ENCODE measurements at regions not wholly inside any gene's neighbourhood (a gene's known extent, or its start where the extent isn't known, plus 50 kb on each side); places are given as distances from the start of the nearest gene placed in this dataset.

- Histone ChIP-seq H3K4me3 (no peak overlapping the region), H3K9me3 (no peaks in the 10 kb centered on the region), H3K27ac (no peak overlapping the region), H3K36me3 (no peaks in the 10 kb centered on the region), H3K4me1 (no peaks in the 10 kb centered on the region), H3K27me3 (no peaks in the 10 kb centered on the region)
- intact Hi-C loops (cut with DNase I; ENCODE audit: low total_unique reads), result no loop called here
- in situ Hi-C loops (cut with MboI; ENCODE audit: low pct_ligation_motif_present in 1 of 4, low pct_unique_long_range_greater_than_20kb in 1 of 4, low sequenced_read_pairs in 3 of 4), result no loop called here
- DNase-seq, result no peak
- TF ChIP-seq CTCF (IDR thresholded peaks at IDR 0.05) (no peak), POLR2A (IDR thresholded peaks at IDR 0.05) (no peak), EP300 (IDR thresholded peaks at IDR 0.05; ENCODE audit: low read depth) (no peak), POLR2AphosphoS5 (IDR thresholded peaks at IDR 0.05) (no peak)
- WGBS, 2 donors (ENCODE audit: low coverage in 1 of 2), result 82 to 83% methylated on average over 1 of the region's 1 CpG
Measured at GRCh38 chr6:135121434-135121833, 59.7 kb upstream of the MYB start.

- H3K27ac ChIP-seq, result no peak overlapping the region
- DNase-seq, result no peak
- in situ Hi-C loops (cut with MboI; ENCODE audit: low pct_ligation_motif_present in 1 of 4, low pct_unique_long_range_greater_than_20kb in 1 of 4, low sequenced_read_pairs in 3 of 4) (no loop called here), intact Hi-C loops (cut with DNase I; ENCODE audit: low total_unique reads) (no loop called here)
- 91 to 100% methylated on average over 5 of the region's 5 CpGs for WGBS, 2 donors (ENCODE audit: low coverage in 1 of 2)
- H3K36me3 ChIP-seq, result no peaks in the 10 kb centered on the region
- TF ChIP-seq CTCF (IDR thresholded peaks at IDR 0.05) (no peak), EP300 (IDR thresholded peaks at IDR 0.05; ENCODE audit: low read depth) (no peak), POLR2A (IDR thresholded peaks at IDR 0.05) (no peak), POLR2AphosphoS5 (IDR thresholded peaks at IDR 0.05) (no peak)
- H3K4me3 ChIP-seq, result no peak overlapping the region
- no peaks in the 10 kb centered on the region for H3K27me3 ChIP-seq
- H3K9me3 ChIP-seq, result no peaks in the 10 kb centered on the region
- H3K4me1 ChIP-seq, result no peaks in the 10 kb centered on the region
Measured at GRCh38 chr6:135118134-135118730, 62.9 kb upstream of the MYB start.

- Histone ChIP-seq H3K9me3 (no peaks in the 10 kb centered on the region), H3K27ac (no peak overlapping the region), H3K36me3 (no peaks in the 10 kb centered on the region), H3K4me3 (no peak overlapping the region), H3K27me3 (no peaks in the 10 kb centered on the region), H3K4me1 (no peaks in the 10 kb centered on the region)
- no peak for TF ChIP-seq POLR2A (IDR thresholded peaks at IDR 0.05)
- no peak for TF ChIP-seq POLR2AphosphoS5 (IDR thresholded peaks at IDR 0.05)
- TF ChIP-seq EP300 (IDR thresholded peaks at IDR 0.05; ENCODE audit: low read depth), result no peak
- TF ChIP-seq CTCF (IDR thresholded peaks at IDR 0.05), result no peak
- in situ Hi-C loops (cut with MboI; ENCODE audit: low pct_ligation_motif_present in 1 of 4, low pct_unique_long_range_greater_than_20kb in 1 of 4, low sequenced_read_pairs in 3 of 4), result no loop called here
- WGBS, 2 donors (ENCODE audit: low coverage in 1 of 2), result 60 to 80% methylated on average over 3 of the region's 3 CpGs
- no peak for DNase-seq
- intact Hi-C loops (cut with DNase I; ENCODE audit: low total_unique reads), result no loop called here
Measured at GRCh38 chr6:135117413-135117968, 62.9 kb upstream of the HBS1L start.

DNA sequence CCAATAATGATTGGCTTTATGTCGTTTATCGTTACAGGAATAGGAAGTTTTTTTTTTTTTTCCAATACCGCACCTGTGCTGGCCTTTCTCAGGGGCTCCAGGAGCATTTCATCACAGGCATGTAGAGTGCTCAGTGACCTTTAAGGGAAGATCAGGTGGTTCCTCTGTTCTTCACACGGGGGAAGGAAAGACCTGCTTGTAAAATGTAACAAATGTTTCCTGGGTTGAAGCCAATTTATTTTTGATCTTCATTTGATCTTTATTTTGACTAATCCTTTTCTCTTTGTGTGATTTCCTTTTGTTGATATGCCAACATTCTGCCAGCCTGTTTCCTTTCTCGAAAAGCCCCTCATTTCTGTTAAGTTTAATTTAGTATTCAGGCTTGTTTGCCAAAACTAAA lies 61.9 kb upstream of the HBS1L start:
- DNase-seq, result no peak
- Histone ChIP-seq H3K9me3 (no peaks in the 10 kb centered on the region), H3K27me3 (no peaks in the 10 kb centered on the region), H3K4me3 (no peak overlapping the region), H3K4me1 (no peaks in the 10 kb centered on the region), H3K36me3 (no peaks in the 10 kb centered on the region), H3K27ac (no peak overlapping the region)
- intact Hi-C loops (cut with DNase I; ENCODE audit: low total_unique reads), result no loop called here
- TF ChIP-seq EP300 (IDR thresholded peaks at IDR 0.05; ENCODE audit: low read depth), result no peak
- in situ Hi-C loops (cut with MboI; ENCODE audit: low pct_ligation_motif_present in 1 of 4, low pct_unique_long_range_greater_than_20kb in 1 of 4, low sequenced_read_pairs in 3 of 4), result no loop called here
- WGBS, 2 donors (ENCODE audit: low coverage in 1 of 2), result 56 to 60% methylated on average over 5 of the region's 5 CpGs

- Histone ChIP-seq H3K4me3 (no peak overlapping the region), H3K27ac (no peak overlapping the region), H3K36me3 (no peaks in the 10 kb centered on the region), H3K9me3 (no peaks in the 10 kb centered on the region), H3K4me1 (no peaks in the 10 kb centered on the region), H3K27me3 (no peaks in the 10 kb centered on the region)
- 76 to 87% methylated on average over 5 of the region's 5 CpGs for WGBS, 2 donors (ENCODE audit: low coverage in 1 of 2)
- in situ Hi-C loops (cut with MboI; ENCODE audit: low pct_ligation_motif_present in 1 of 4, low pct_unique_long_range_greater_than_20kb in 1 of 4, low sequenced_read_pairs in 3 of 4) (no loop called here), intact Hi-C loops (cut with DNase I; ENCODE audit: low total_unique reads) (no loop called here)
- TF ChIP-seq POLR2AphosphoS5 (IDR thresholded peaks at IDR 0.05) (no peak), POLR2A (IDR thresholded peaks at IDR 0.05) (no peak), EP300 (IDR thresholded peaks at IDR 0.05; ENCODE audit: low read depth) (no peak), CTCF (IDR thresholded peaks at IDR 0.05) (no peak)
- DNase-seq, result no peak
Measured at GRCh38 chr6:135115834-135116233, 61.2 kb upstream of the HBS1L start.

Measured in transverse colon (tissue), 4 donors.